Thoracic aorta (tissue), 2 donors: ENCODE measurements at regions not wholly inside any gene's neighbourhood (a gene's known extent, or its start where the extent isn't known, plus 50 kb on each side); places are given as distances from the start of the nearest gene placed in this dataset.

Experiments
- ATAC-seq: fragments of 150-250 bp; one replicate; pipeline ENCODE4 v1.8.0; 2017; ENCODE audit warnings: low read depth; ENCODE audit not compliant: insufficient number of reproducible peaks, low FRiP score
- DNase-seq: peaks from one replicate; pipeline ENCODE4 v3.0.0-alpha.2; 2020; ENCODE audit warnings: low spot score
- H3K27ac ChIP-seq, 2 donors: fragments of 200-600 bp; sonication (generic); 1 replicate in 1 of 2; 2 replicates in 1 of 2; pipeline ENCODE4 v1.5.1; 2016; ENCODE audit warnings: mild to moderate bottlenecking in 2 of 2, moderate library complexity in 2 of 2
- H3K27me3 ChIP-seq: fragments of 200-600 bp; sonication (generic); replicated peaks from 2 replicates; pipeline ENCODE4 v1.6.0; 2016; ENCODE audit warnings: mild to moderate bottlenecking; ENCODE audit not compliant: insufficient read depth
- H3K36me3 ChIP-seq: fragments of 200-600 bp; sonication (generic); one replicate; pipeline ENCODE4 v1.5.1; 2016
- H3K4me1 ChIP-seq, 2 donors: fragments of 200-600 bp; sonication (generic); 1 replicate in 1 of 2; 2 replicates in 1 of 2; pipeline versions ENCODE4 v1.5.1 to v1.6.0; 2016; ENCODE audit warnings: low read depth in 2 of 2, mild to moderate bottlenecking in 1 of 2; ENCODE audit not compliant: control insufficient read depth in 1 of 2
- H3K4me3 ChIP-seq: fragments of 200-600 bp; sonication (generic); 2 replicates; pipeline ENCODE4 v1.5.1; 2016; ENCODE audit warnings: mild to moderate bottlenecking
- H3K9me3 ChIP-seq: fragments of 200-600 bp; sonication (generic); 2 replicates; pipeline ENCODE4 v1.5.1; 2016
- CTCF ChIP-seq: fragments of 200-600 bp; sonication (generic); IDR thresholded peaks from one replicate; pipeline ENCODE4 v1.5.1; 2019; ENCODE audit warnings: antibody characterized with exemption

DNA sequence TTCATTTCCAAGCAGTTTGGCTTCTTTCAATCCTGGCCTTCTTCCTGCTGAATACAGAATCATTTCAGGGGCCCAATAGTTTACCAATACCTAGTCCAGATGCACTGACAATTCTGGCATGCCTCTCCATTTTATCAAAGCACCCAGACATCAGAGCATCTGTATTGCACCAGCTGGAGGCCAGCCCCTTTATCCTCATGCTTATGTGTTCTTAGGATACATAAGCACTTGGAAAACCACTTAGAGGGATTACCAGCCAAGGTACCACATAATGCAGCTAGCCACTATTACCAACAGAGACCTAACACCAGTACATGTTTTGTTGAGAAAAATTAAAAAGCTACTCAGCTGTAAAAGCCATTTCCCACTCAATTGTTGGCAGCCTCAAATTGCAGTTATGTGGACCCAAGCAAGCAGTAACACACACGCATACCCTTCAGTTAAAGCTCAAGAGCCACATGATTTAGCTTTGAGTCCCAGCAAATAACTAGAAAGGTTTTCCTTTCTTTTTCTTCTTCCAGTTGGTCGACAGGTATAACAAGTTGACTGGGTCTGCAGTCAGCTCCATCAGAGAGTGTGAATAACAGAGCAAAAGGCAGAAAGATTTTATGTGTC is 263.8 kb downstream of the DIO2 start:
- no peak for ATAC-seq
- DNase-seq, result no peak
- Histone ChIP-seq H3K36me3 (no peaks in the 10 kb centered on the region), H3K4me3 (no peak overlapping the region), H3K4me1 (no peaks in the 10 kb centered on the region), H3K27ac (no peak overlapping the region), H3K9me3 (no peaks in the 10 kb centered on the region), H3K27me3 (no peaks in the 10 kb centered on the region)
- TF ChIP-seq CTCF, result no peak

DNA sequence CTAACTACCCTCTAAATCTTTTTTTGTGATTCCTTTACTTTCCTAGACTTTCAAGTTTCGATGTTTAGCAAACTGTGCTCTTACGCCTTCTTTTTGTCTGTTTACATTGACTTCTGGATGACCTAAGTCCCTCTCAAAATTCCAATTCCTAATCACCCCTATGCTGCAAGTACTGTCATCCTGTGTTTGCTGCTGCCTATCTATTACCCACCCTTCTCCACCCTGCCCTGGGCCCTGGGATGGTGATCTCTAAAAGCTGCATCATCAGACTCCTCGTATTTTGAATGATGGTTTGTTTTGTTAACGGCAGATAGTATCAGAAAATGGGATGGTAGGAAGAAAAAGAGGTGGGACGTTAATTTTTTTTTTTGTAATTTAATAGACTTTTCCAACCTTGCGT is 272.1 kb downstream of the DIO2 start:
- no peak for TF ChIP-seq CTCF
- DNase-seq, result no peak

DNA sequence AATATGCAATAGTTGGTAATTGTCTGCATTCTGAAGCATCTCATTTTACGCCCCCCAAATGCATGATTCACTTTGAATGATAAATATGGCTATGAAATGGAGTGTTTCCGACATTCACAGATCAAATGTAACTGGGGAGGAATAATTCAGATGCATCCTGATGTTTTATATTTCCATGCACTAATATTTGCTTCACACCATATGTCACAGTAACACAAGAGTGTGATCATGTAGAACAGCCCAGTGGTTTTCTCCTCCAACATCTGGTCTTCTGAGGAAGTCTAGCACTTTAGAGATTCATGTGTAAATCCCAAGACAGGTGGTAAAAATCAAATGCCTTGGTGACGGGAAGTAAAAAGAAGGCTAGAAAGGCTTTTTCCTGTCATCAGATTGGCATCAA is 273.1 kb downstream of the DIO2 start:
- no peaks in the 10 kb centered on the region for H3K27me3 ChIP-seq

More for the DNA sequence above, 272.1 kb downstream of the DIO2 start:
- H3K36me3 ChIP-seq, result no peaks in the 10 kb centered on the region
- no peak for ATAC-seq
- no peaks in the 10 kb centered on the region for H3K9me3 ChIP-seq
- H3K27ac ChIP-seq, result no peak overlapping the region
- H3K4me3 ChIP-seq, result no peak overlapping the region
- H3K4me1 ChIP-seq, result no peaks in the 10 kb centered on the region
- no peaks in the 10 kb centered on the region for H3K27me3 ChIP-seq

DNA sequence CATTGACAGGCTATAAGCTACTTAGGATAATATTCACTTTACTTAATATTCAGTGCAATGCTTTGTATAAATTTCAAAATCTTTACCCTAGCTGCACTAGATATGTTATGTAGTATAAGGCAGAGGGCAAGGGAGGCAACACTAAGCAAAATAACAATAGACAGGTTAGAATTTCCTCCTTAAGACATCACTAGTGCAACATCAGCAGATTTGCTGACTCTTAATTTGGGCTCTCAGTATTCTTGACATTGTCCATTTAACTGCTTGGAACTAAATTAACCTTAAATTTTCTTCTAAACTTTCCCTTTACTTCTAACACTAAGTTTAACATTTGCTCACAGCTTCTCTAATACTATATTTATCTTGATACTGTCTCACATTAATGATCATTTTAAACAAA is 273.9 kb downstream of the DIO2 start:
- no peak overlapping the region for H3K27ac ChIP-seq
- DNase-seq, result no peak
- ATAC-seq, result no peak
- H3K9me3 ChIP-seq, result no peaks in the 10 kb centered on the region
- H3K4me1 ChIP-seq, result no peaks in the 10 kb centered on the region
- H3K4me3 ChIP-seq, result no peak overlapping the region
- H3K27me3 ChIP-seq, result no peaks in the 10 kb centered on the region
- H3K36me3 ChIP-seq, result no peaks in the 10 kb centered on the region
- TF ChIP-seq CTCF, result no peak

More for the DNA sequence above, 273.1 kb downstream of the DIO2 start:
- Histone ChIP-seq H3K9me3 (no peaks in the 10 kb centered on the region), H3K4me1 (no peaks in the 10 kb centered on the region), H3K4me3 (no peak overlapping the region), H3K36me3 (no peaks in the 10 kb centered on the region), H3K27ac (no peak overlapping the region)
- DNase-seq, result no peak
- no peak for TF ChIP-seq CTCF
- no peak for ATAC-seq

- Histone ChIP-seq H3K27ac (no peak overlapping the region), H3K4me3 (no peak overlapping the region), H3K36me3 (no peaks in the 10 kb centered on the region), H3K4me1 (no peaks in the 10 kb centered on the region), H3K27me3 (no peaks in the 10 kb centered on the region), H3K9me3 (no peaks in the 10 kb centered on the region)
- no peak for TF ChIP-seq CTCF
- no peak for ATAC-seq
- DNase-seq, result no peak
These were observed 286.8 kb downstream of the DIO2 start for GRCh38 chr14:79924551-79924950.
